Tongue (tissue), 1 donor: ENCODE measurements at regions not wholly inside any gene's neighbourhood (a gene's known extent, or its start where the extent isn't known, plus 50 kb on each side); places are given as distances from the start of the nearest gene placed in this dataset.

Experiments used
- DNase-seq: peaks from one replicate; pipeline ENCODE4 v3.0.0-alpha.2; 2015

- peak; percentile 22 for DNase-seq
Observed at GRCh38 chrX:9196961-9197640, 163.2 kb upstream of the FAM9B start.

GRCh38 chrX:9204560-9204959 lies 170.6 kb upstream of the FAM9B start:
- no peak for DNase-seq

- no peak for DNase-seq
Observed at GRCh38 chrX:9205599-9206223, 171.8 kb upstream of the FAM9B start.

GRCh38 chrX:9207142-9207541 lies 173.2 kb upstream of the FAM9B start:
- no peak for DNase-seq

- no peak for DNase-seq
Observed at GRCh38 chrX:9211269-9211668, 177.3 kb upstream of the FAM9B start.

GRCh38 chrX:9221781-9222180 lies 187.9 kb upstream of the FAM9B start:
- DNase-seq: no peak

GRCh38 chrX:9222299-9222698 lies 188.4 kb upstream of the FAM9B start:
- no peak for DNase-seq

- DNase-seq: no peak
Observed at GRCh38 chrX:9227276-9227675, 193.3 kb upstream of the FAM9B start.

- DNase-seq: no peak
Observed at GRCh38 chrX:9231491-9231890, 197.6 kb upstream of the FAM9B start.

GRCh38 chrX:9233141-9233540 lies 199.2 kb upstream of the FAM9B start:
- DNase-seq: peak; percentile 64

- no peak for DNase-seq
Observed at GRCh38 chrX:9234315-9234714, 200.4 kb upstream of the FAM9B start.

GRCh38 chrX:9235722-9236121 lies 201.8 kb upstream of the FAM9B start:
- DNase-seq: no peak

GRCh38 chrX:9240956-9241355 lies 207.0 kb upstream of the FAM9B start:
- no peak for DNase-seq

- no peak for DNase-seq
Observed at GRCh38 chrX:9241427-9241826, 207.5 kb upstream of the FAM9B start.

GRCh38 chrX:9249051-9249846 lies 215.3 kb upstream of the FAM9B start:
- DNase-seq: no peak

GRCh38 chrX:9252182-9252581 lies 212.7 kb upstream of the TBL1X start:
- no peak for DNase-seq

GRCh38 chrX:9253211-9253610 lies 211.6 kb upstream of the TBL1X start:
- no peak for DNase-seq

- peak; percentile 50 for DNase-seq
Observed at GRCh38 chrX:9257718-9258420, 207.0 kb upstream of the TBL1X start.

GRCh38 chrX:9258421-9259104 lies 206.3 kb upstream of the TBL1X start:
- DNase-seq: no peak

GRCh38 chrX:9260603-9261002 lies 204.3 kb upstream of the TBL1X start:
- no peak for DNase-seq

GRCh38 chrX:9267415-9267814 lies 197.4 kb upstream of the TBL1X start:
- DNase-seq: no peak

GRCh38 chrX:9269134-9269533 lies 195.7 kb upstream of the TBL1X start:
- no peak for DNase-seq
